Activated naive CD4-positive, alpha-beta T cell treated with anti-CD3 and anti-CD28 coated beads, Interleukin-2, amount 50 U/mL, for 72 hours (primary cell): ENCODE measurements at regions not wholly inside any gene's neighbourhood (a gene's known extent, or its start where the extent isn't known, plus 50 kb on each side); places are given as distances from the start of the nearest gene placed in this dataset.

Experiments
- ATAC-seq, 2 donors: fragments of 150-1000 bp; cut with Tn5 transposase; 2 replicates each; pipeline ENCODE4 v1.10.0; 2021; ENCODE audit warnings: mild to moderate bottlenecking in 2 of 2, moderate library complexity in 2 of 2
- DNase-seq, 2 donors: peaks; one replicate each; pipeline ENCODE4 v3.0.0; 2021 to 2022; ENCODE audit warnings: low spot score in 2 of 2
- H3K27ac Mint-ChIP-seq, 2 donors: one replicate each; pipeline ENCODE4 v1.8.0; 2022; ENCODE audit warnings: mild to moderate bottlenecking in 2 of 2, mixed read lengths in 2 of 2
- H3K36me3 Mint-ChIP-seq, 2 donors: one replicate each; pipeline ENCODE4 v1.8.0; 2022; ENCODE audit warnings: mixed read lengths in 2 of 2
- H3K9me3 Mint-ChIP-seq, 2 donors: one replicate each; pipeline ENCODE4 v1.8.0; 2022; ENCODE audit warnings: mixed read lengths in 2 of 2

DNA sequence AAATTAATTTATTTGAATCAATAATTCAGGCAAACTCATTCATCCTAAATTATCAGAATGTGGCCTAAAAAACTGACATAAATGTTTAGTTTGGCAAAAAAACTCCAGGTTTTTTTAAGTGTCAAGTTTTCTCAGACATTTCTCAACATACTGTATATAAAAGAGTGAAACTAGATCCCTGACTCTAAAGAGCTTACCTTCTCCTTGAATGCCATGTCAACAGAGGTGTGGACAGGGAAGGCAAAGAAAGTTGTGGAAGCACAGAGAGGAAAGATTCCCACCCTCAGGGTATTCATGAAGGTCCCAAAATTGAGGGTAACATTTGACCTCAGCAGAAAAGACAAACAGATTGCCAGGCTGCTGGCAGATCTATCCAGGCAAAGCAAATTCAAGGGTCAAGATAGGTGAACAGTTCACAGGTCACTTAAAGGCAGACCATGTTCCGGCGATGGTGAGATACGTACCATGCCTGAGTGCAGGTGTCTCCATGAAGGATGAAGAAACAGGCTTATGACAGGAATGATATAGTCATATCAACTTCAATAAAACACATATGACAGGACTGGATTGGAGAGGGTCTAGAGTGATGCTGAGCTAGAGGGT lies 1638.3 kb upstream of the ZEB2 start:
- H3K9me3 Mint-ChIP-seq = no peaks in the 10 kb centered on the region
- ATAC-seq = no peak
- H3K36me3 Mint-ChIP-seq = no peaks in the 10 kb centered on the region
- H3K27ac Mint-ChIP-seq = no peak overlapping the region
- DNase-seq = no peak

DNA sequence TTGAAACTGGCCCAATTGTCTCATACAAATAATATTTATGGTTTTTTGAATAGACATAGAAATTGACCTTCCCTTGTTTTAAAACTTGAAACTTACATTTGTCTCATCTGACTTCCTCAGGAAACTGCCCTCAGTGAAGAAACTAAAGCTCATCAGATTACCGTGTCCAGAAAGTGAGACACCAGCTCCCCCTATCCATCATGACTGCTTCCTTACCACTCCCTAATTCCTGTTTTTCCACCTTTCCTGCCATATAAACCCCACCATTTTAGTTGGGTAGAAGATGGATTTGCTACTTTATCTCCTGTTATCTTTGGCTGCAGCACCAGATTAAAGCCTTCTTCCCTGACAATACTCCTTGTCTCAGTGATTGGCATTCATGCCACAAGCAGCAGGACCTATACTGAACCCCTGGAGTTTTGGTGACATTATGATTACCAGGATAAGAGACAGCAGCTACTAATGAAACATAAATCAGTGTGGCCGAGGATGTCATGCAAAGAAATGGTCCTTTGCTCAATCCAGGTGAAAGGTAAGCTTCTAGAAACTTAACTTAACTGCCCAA lies 1627.6 kb upstream of the ZEB2 start:
- Mint-ChIP-seq H3K27ac (no peak overlapping the region), H3K9me3 (peaks cover 4% of the 10 kb centered on the region in 2 donors), H3K36me3 (no peaks in the 10 kb centered on the region)
- DNase-seq = no peak
- ATAC-seq = no peak

DNA sequence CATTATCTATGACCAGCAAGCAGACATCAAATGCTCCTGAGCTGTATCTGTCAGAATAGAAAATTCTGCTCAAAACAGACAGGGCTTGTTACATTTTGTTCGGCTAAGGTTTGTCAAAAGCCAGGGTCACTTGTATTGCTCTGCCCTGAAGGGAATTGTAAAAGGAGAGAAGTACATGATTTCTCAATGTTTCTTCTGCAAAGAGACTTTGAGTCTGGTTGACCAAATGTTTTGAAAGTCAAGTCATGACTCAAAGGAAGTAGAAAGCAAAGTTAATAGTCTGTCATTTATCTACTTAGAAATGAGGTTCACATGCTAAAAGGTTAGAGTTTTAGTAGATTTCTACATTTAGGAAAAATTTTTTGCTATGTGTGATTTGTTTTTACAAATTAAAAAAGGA lies 1624.1 kb upstream of the ZEB2 start:
- DNase-seq (no peak), ATAC-seq (no peak)
- H3K36me3 Mint-ChIP-seq = no peaks in the 10 kb centered on the region
- no peak overlapping the region for H3K27ac Mint-ChIP-seq
- peaks cover 4% of the 10 kb centered on the region in 2 donors for H3K9me3 Mint-ChIP-seq

DNA sequence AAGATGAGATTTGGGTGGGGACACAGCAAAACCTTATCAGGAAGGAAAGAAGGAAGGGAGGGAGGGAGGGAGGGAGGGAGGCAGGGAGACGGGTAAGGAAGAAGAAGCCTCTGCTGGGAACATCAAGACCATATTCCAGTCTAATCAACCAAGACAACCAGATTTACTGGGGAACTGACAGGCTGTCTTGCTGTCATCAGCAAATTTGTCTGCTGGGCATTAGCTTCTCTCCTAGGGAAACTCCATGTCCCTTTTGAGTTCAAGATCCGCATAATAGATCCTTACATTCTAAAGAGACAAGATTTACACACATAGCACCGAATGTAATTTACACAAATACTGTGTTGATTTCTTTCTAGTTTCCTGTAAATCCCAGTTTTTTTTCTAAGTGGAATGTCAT lies 1618.9 kb upstream of the ZEB2 start:
- H3K36me3 Mint-ChIP-seq = peaks cover 0 to 4% of the 10 kb centered on the region in 2 donors
- peaks cover 0 to 5% of the 10 kb centered on the region in 2 donors for H3K9me3 Mint-ChIP-seq
- no peak overlapping the region for H3K27ac Mint-ChIP-seq
- DNase-seq = no peak
- no peak for ATAC-seq

DNA sequence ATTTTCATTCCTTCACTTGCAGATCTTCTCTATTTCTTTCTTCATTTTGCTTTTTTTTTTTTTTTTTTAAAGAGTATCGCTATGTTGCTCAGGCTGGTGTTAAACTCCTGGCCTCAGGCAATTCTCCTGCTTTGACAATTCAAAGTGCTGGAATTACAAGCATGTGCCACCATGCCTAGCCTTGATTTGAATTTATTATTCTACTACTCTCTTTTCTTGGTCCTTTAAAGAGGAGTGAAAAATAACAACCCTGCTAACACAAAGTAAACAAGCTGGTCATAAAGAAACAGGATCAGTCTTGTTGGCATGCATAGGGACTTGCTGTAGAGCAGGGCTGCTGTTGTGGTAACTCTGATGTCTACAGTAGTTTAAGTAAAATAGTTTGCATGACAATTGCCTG lies 1615.3 kb upstream of the ZEB2 start:
- peaks cover 9 to 10% of the 10 kb centered on the region in 2 donors for H3K9me3 Mint-ChIP-seq
- no peak for DNase-seq
- H3K27ac Mint-ChIP-seq = no peak overlapping the region
- ATAC-seq = no peak
- peaks cover 0 to 4% of the 10 kb centered on the region in 2 donors for H3K36me3 Mint-ChIP-seq

DNA sequence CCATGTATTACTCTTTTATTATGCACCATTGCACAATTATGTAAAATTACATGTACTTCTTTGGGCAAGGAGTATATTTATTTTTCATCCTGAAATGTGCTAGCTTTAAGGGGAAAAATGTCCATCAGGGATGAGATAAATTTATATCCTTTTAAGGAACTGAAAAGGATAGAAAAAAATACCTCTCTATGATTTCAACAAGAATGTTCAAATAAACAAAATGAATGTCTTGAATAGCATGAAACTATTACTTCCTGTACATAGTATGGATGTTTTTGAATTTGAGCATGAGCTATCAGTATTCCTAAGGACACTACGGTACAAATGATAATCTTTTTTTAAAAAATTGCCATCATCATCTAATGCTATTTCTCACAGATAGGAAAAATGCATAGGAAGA lies 1611.9 kb upstream of the ZEB2 start:
- ATAC-seq = no peak

DNA sequence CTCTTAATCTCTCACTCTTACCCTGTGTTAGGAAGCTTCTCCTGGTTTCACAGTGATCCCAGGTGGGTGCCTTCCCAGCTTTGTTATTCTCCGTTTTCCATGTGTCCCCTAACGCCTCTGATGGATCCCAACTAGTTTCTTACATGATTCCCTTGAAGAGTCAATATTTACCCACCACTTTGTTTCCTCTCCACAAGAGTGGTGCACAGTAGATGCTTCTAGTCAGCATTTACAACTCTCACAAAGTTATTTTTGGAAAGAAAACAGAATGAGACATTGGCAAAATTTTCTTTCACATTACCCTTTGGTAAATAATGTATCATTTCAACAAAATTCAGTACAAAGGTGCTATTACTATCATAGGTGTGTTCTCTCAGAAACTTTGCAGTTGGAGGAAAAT lies 1611.1 kb upstream of the ZEB2 start:
- H3K27ac Mint-ChIP-seq = no peak overlapping the region
- peaks cover 9 to 17% of the 10 kb centered on the region in 2 donors for H3K9me3 Mint-ChIP-seq
- ATAC-seq (no peak), DNase-seq (no peak)
- H3K36me3 Mint-ChIP-seq = no peaks in the 10 kb centered on the region

More for the DNA sequence above, 1611.9 kb upstream of the ZEB2 start:
- Mint-ChIP-seq H3K9me3 (peaks cover 9 to 17% of the 10 kb centered on the region in 2 donors), H3K36me3 (no peaks in the 10 kb centered on the region), H3K27ac (no peak overlapping the region)
- no peak for DNase-seq

DNA sequence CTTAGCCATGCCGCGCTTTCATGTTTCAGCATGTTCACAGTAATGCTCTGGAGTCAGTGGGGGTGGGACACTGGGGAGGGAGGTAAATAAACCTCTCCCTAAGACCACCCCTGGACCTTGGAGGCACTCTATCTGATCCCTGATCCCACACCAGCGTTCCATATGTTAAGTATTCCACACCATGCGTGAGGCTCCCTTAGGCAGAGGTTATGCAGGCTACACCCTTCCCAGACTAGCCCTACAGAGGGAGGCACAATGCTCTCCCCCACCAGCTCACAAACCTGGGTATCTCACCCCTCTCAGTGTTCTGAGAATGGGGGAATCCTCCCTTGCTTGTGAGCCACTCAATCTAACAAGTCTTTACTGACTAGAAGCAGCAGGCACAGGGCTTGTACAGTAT lies 1610.4 kb upstream of the ZEB2 start:
- no peak for ATAC-seq
- no peak for DNase-seq
- Mint-ChIP-seq H3K36me3 (no peaks in the 10 kb centered on the region), H3K27ac (no peak overlapping the region), H3K9me3 (peaks cover 9 to 17% of the 10 kb centered on the region in 2 donors)

DNA sequence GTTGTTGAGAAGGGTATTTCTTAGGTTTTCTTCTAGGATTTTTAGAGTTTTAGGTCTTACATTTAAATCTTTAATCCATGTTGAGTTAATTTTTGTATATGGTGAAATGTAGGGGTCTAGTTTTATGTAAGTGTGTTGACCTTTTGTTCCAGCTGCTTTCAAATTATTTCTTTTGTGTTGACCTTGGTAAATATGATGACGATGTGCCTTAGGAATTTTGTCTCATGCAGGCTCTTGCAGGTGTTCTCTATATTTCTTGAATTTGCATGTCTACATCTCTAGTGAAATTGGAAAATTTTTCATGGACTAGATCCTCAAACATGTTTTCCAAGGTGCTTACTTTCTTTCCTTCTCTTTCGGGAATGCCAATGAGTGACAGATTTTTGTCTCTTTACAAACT lies 1609.3 kb upstream of the ZEB2 start:
- no peak for DNase-seq
- no peak overlapping the region for H3K27ac Mint-ChIP-seq
- peaks cover 9 to 17% of the 10 kb centered on the region in 2 donors for H3K9me3 Mint-ChIP-seq
- no peaks in the 10 kb centered on the region for H3K36me3 Mint-ChIP-seq
- ATAC-seq = no peak

DNA sequence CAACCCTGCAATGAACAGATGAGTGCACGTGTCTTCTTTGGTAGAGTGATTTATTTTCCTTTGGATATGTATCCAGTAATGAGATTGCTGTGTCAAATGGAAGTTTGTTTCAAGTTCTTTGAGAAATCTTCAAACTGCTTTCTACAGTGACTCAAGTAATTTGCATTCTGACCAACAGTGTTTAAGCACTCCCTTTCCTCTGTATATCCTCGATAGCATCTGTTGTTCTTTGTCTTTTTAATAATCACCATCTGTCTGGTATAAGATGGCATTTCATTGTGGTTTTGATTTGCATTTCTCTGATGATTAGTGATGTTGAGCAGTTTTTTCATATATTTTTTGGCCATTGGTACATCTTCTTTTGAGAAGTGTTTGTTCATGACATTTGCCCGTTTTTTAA lies 1608.3 kb upstream of the ZEB2 start:
- Mint-ChIP-seq H3K36me3 (no peaks in the 10 kb centered on the region), H3K9me3 (peaks cover 9 to 17% of the 10 kb centered on the region in 2 donors), H3K27ac (no peak overlapping the region)
- ATAC-seq (no peak), DNase-seq (no peak)

DNA sequence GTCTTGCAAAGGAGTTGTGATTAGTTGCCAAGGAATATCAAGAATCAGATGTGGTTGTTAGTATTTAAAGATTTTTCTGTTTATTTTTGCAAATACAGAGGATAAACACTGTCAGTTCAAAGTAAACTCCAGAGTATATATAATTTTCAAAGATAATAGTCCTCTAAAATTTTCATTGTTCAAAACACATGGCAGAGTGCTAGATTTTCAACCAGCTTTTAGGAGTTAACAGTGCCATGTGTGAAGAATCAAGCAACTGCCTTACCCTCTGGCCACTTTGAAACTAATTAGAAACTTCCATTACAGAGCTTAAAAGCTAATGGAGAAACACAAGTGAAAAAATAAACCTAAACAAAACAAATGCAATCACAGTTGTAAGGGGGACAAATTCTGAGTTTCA lies 1605.6 kb upstream of the ZEB2 start:
- ATAC-seq (no peak), DNase-seq (no peak)
- no peak overlapping the region for H3K27ac Mint-ChIP-seq
- peaks cover 4 to 8% of the 10 kb centered on the region in 2 donors for H3K9me3 Mint-ChIP-seq
- no peaks in the 10 kb centered on the region for H3K36me3 Mint-ChIP-seq

DNA sequence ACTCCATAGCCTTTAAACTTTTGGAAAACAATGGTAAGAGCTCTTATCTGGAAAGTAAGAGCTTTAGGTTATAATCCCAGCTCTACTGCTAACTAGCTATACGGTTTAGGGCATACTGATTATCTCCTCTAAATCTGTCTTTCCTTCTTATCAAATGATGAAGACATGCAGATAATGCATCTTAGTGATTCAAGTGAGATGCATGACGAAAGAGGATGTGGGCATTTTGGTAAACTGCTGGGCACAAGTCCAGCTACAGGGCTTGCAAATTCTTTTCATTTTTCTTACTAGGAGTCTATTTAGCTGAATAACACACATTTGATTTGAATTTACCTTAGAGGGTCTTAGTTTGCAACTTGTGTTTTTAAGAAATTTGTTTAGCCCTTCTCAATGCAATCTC lies 1604.8 kb upstream of the ZEB2 start:
- no peaks in the 10 kb centered on the region for H3K36me3 Mint-ChIP-seq
- H3K9me3 Mint-ChIP-seq = peaks cover 4 to 5% of the 10 kb centered on the region in 2 donors
- ATAC-seq (no peak), DNase-seq (no peak)
- no peak overlapping the region for H3K27ac Mint-ChIP-seq

DNA sequence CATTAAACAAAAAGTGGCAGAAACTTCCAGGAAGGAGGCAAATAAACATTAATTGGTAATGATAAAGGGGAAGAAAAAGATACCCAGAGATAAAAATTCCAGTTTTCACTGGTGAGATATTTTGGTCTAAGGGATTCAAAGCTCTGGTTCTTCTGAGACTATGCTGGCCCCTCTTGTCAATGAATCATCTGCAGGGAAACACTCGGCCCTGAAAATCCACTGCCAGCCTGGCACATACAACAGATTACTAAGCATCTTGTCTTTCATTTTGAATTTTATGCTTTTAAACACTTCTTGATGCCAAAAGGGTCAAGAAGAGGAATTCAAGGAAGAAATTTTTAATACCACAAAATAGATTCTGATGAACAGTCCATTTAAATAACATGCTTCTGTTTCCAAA lies 1603.8 kb upstream of the ZEB2 start:
- Mint-ChIP-seq H3K9me3 (peaks cover 4 to 6% of the 10 kb centered on the region in 2 donors), H3K27ac (no peak overlapping the region), H3K36me3 (no peaks in the 10 kb centered on the region)
- no peak for ATAC-seq
- no peak for DNase-seq

DNA sequence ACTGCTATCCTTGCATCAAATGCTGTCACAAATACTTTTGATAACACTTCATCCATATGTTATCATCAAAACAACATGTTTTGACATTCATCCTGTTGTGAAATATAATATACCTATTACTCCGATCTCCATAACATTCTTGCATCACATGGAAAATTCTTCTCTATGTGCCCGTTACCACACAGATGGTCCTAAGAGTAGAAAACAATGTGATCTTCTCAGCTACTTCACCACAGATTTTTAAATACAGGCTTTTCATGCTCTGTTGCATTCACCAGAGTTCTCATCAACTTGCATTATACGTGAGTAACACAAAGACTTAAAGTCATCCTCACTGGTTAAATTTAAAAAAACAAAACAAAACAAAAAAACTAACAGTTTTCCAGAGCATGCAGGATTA lies 1603.3 kb upstream of the ZEB2 start:
- no peak overlapping the region for H3K27ac Mint-ChIP-seq
- no peak for DNase-seq
- ATAC-seq = no peak
- H3K9me3 Mint-ChIP-seq = peaks cover 2 to 6% of the 10 kb centered on the region in 2 donors
- no peaks in the 10 kb centered on the region for H3K36me3 Mint-ChIP-seq

DNA sequence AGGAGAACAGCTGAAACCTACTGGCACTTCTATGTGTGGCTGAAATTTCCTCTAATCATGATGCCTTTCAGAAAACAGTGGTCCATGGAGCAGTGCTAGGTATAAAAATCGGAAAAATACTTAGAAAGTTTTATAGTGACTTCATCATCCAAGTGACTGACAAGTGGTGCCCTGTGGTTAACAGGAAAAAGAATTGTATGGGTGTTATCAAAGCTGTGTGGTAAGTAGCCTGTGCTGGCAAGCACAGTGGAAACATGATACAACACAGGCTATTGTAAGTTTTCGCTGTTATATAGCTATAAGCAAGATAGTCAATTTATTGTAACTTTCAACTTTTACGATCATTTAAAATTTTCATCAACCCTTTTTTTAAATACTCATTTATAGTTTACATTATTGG lies 1599.7 kb upstream of the ZEB2 start:
- DNase-seq (no peak), ATAC-seq (no peak)
- Mint-ChIP-seq H3K9me3 (peaks cover 0 to 4% of the 10 kb centered on the region in 2 donors), H3K36me3 (no peaks in the 10 kb centered on the region), H3K27ac (no peak overlapping the region)

DNA sequence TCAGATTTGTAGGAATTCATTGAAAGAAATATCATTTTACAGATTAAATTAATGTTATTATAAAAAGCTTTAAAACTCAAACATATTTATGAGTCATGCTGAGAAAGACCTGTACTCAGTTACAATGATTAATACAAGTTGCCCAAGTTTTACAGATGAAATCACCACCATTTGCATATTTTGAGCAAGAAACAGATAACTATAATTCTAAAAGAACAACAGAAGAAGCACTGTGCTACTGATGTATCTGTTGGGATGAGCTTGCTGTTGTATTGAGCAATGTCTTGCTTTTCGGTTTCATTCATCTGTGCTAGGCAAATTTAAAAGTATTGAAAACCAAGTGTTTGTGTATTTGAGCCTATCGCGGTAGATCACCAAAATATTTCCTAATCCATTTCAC lies 1589.1 kb upstream of the ZEB2 start:
- no peak for ATAC-seq
- Mint-ChIP-seq H3K36me3 (no peaks in the 10 kb centered on the region), H3K9me3 (peaks cover 0 to 8% of the 10 kb centered on the region in 2 donors), H3K27ac (no peak overlapping the region)
- DNase-seq = no peak

DNA sequence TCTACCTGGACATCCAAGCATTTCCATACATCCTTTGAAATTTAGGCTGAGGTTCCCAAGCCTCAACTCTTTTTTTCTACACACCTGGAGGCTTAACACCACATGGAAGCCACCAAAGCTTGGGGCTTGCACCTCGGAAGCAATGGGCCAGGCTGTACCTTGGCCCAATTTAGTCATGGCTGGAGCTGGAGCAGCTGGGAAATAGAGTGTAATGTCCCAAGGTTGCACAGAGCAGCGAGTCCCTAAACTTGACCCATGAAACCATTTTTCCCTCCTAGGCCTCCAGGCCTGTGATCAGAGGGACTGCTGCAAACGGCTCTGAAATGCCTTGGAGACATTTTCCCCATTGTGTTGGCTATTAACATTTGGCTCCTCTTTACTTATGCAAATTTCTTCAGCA lies 1574.3 kb upstream of the ZEB2 start:
- Mint-ChIP-seq H3K36me3 (peaks cover 8 to 14% of the 10 kb centered on the region in 2 donors), H3K9me3 (peaks cover 25 to 27% of the 10 kb centered on the region in 2 donors), H3K27ac (no peak overlapping the region)
- DNase-seq (no peak), ATAC-seq (no peak)

DNA sequence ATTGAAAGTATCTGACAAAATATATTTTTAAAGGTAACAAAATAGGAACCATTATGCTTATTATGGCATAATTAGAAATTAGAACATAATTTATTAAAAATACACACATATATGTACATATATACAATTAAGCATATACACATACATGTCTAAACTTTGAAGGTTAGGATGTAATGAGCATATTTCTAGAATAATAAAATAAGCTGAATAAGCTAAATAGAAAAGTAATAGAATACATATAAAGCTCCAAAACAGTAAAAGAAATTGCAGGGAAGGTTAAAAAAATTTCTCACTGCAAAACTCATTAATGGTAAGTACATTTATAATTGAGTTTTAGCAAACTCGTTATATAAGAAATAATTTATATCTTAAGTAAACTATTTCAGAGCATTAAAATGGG lies 1561.5 kb upstream of the ZEB2 start:
- Mint-ChIP-seq H3K36me3 (no peaks in the 10 kb centered on the region), H3K27ac (no peak overlapping the region), H3K9me3 (peaks cover 14 to 27% of the 10 kb centered on the region in 2 donors)
- no peak for ATAC-seq
- DNase-seq = no peak
